ENCODE measurements at regions not wholly inside any gene's neighbourhood (a gene's known extent, or its start where the extent isn't known, plus 50 kb on each side); places are given as distances from the start of the nearest gene placed in this dataset.

- no peak for DNase-seq (ENCODE audit: low spot score in 2 of 2)
- intact Hi-C loops (cut with DNase I; ENCODE audit: low total_unique reads), result no loop called here
- H3K4me3 ChIP-seq (ENCODE audit: low read depth, poor library complexity, severe bottlenecking), result no peak overlapping the region
- TF ChIP-seq POLR2A (IDR thresholded peaks at IDR 0.05) (no peak), CTCF (IDR thresholded peaks at IDR 0.05) (no peak)
- WGBS, 2 donors, result 89 to 91% methylated on average over 1 of the region's 1 CpG
Measured at GRCh38 chr9:103839197-103839596, 254.9 kb upstream of the SMC2 start.

- intact Hi-C loops (cut with DNase I; ENCODE audit: low total_unique reads), result no loop called here
- TF ChIP-seq CTCF (IDR thresholded peaks at IDR 0.05) (no peak), POLR2A (IDR thresholded peaks at IDR 0.05) (no peak)
- no peak for DNase-seq (ENCODE audit: low spot score in 2 of 2)
- H3K4me3 ChIP-seq (ENCODE audit: low read depth, poor library complexity, severe bottlenecking), result no peak overlapping the region
- WGBS, 2 donors, result 78 to 100% methylated on average over 1 of the region's 1 CpG
Measured at GRCh38 chr9:103867886-103868285, 226.2 kb upstream of the SMC2 start.

- DNase-seq (ENCODE audit: low spot score in 2 of 2), result no peak
- TF ChIP-seq POLR2A (IDR thresholded peaks at IDR 0.05) (no peak), CTCF (IDR thresholded peaks at IDR 0.05) (no peak)
- intact Hi-C loops (cut with DNase I; ENCODE audit: low total_unique reads), result no loop called here
- no peak overlapping the region for H3K4me3 ChIP-seq (ENCODE audit: low read depth, poor library complexity, severe bottlenecking)
- 81 to 87% methylated on average over 7 of the region's 7 CpGs for WGBS, 2 donors
Measured at GRCh38 chr9:103872811-103873210, 221.3 kb upstream of the SMC2 start.

- WGBS, 2 donors, result 92 to 95% methylated on average over 2 of the region's 2 CpGs
- intact Hi-C loops (cut with DNase I; ENCODE audit: low total_unique reads), result no loop called here
- no peak for DNase-seq (ENCODE audit: low spot score in 2 of 2)
- no peak overlapping the region for H3K4me3 ChIP-seq (ENCODE audit: low read depth, poor library complexity, severe bottlenecking)
- no peak for TF ChIP-seq CTCF (IDR thresholded peaks at IDR 0.05)
- no peak for TF ChIP-seq POLR2A (IDR thresholded peaks at IDR 0.05)
Measured at GRCh38 chr9:103881419-103881818, 212.7 kb upstream of the SMC2 start.

- no peak for DNase-seq (ENCODE audit: low spot score in 2 of 2)
- TF ChIP-seq CTCF (IDR thresholded peaks at IDR 0.05) (no peak), POLR2A (IDR thresholded peaks at IDR 0.05) (no peak)
- H3K4me3 ChIP-seq (ENCODE audit: low read depth, poor library complexity, severe bottlenecking), result no peak overlapping the region
- intact Hi-C loops (cut with DNase I; ENCODE audit: low total_unique reads), result no loop called here
Measured at GRCh38 chr9:103889989-103890388, 204.1 kb upstream of the SMC2 start.

- H3K4me3 ChIP-seq (ENCODE audit: low read depth, poor library complexity, severe bottlenecking), result no peak overlapping the region
- TF ChIP-seq POLR2A (IDR thresholded peaks at IDR 0.05), result no peak
- no peak for TF ChIP-seq CTCF (IDR thresholded peaks at IDR 0.05)
- WGBS, 2 donors, result 36 to 44% methylated on average over 2 of the region's 2 CpGs
Measured at GRCh38 chr9:103894184-103894583, 199.9 kb upstream of the SMC2 start.

More at GRCh38 chr9:103894184-103894583, 199.9 kb upstream of the SMC2 start:
- intact Hi-C loops (cut with DNase I; ENCODE audit: low total_unique reads), result no loop called here
- DNase-seq (ENCODE audit: low spot score in 2 of 2), result no peak

Data from lower leg skin (tissue), 4 donors.